Heart right ventricle (tissue), 16 donors: ENCODE measurements at regions not wholly inside any gene's neighbourhood (a gene's known extent, or its start where the extent isn't known, plus 50 kb on each side); places are given as distances from the start of the nearest gene placed in this dataset.

Source experiments
- ATAC-seq, 8 donors: fragments of 200-7000 bp; cut with Tn5 transposase; one replicate each; pipeline ENCODE4 v1.9.1; 2020; ENCODE audit warnings: mild to moderate bottlenecking in 8 of 8, moderate library complexity in 8 of 8, moderate number of reproducible peaks in 1 of 8
- DNase-seq, 2 donors: peaks; one replicate each; pipeline ENCODE4 v3.0.0-alpha.2; 2020
- H3K27ac ChIP-seq, 10 donors: fragments of 200-600 bp; sonication (generic) in 2 of 10; one replicate each; pipeline versions ENCODE4 v1.5.0 to v1.8.0; 2020 to 2022; ENCODE audit warnings: mild to moderate bottlenecking in 3 of 10
- H3K27me3 ChIP-seq, 7 donors: fragments of 200-600 bp; one replicate each; pipeline ENCODE4 v1.8.0; 2021 to 2022; ENCODE audit warnings: mild to moderate bottlenecking in 2 of 7
- H3K36me3 ChIP-seq, 9 donors: fragments of 200-600 bp; sonication (generic) in 1 of 9; one replicate each; pipeline versions ENCODE4 v1.5.0 to v1.8.0; 2020 to 2022; ENCODE audit warnings: mild to moderate bottlenecking in 2 of 9
- H3K4me1 ChIP-seq, 9 donors: fragments of 200-600 bp; sonication (generic) in 1 of 9; one replicate each; pipeline versions ENCODE4 v1.5.0 to v1.8.0; 2020 to 2022; ENCODE audit warnings: mild to moderate bottlenecking in 4 of 9
- H3K4me3 ChIP-seq, 10 donors: fragments of 200-600 bp; sonication (generic) in 2 of 10; one replicate each; pipeline versions ENCODE4 v1.5.0 to v1.8.0; 2020 to 2022; ENCODE audit warnings: mild to moderate bottlenecking in 7 of 10, moderate library complexity in 2 of 10
- H3K9me3 ChIP-seq, 11 donors: fragments of 200-600 bp in 10 of 11; sonication (generic) in 2 of 11; one replicate each; pipeline versions ENCODE4 v1.5.0 to v1.8.0; 2013 to 2022; ENCODE audit warnings: mild to moderate bottlenecking in 2 of 11, control low read depth in 1 of 11, moderate library complexity in 1 of 11
- WGBS, 2 donors: extraction: QIAGEN DNeasy Blood & Tissue Kit; methylation state at CpG; one replicate each; pipeline ENCODE4 v1.1.7; 2013; ENCODE audit warnings: inconsistent platforms in 1 of 2; 5-methylcytosine and 5-hydroxymethylcytosine counted together
- intact Hi-C, 10 donors: fragments of 100-400 bp; cut with DNase I; formaldehyde crosslinking; loops; one replicate each; pipeline versions ENCODE4 v1.11.1 to v1.14.2; 2022
- TF ChIP-seq, protein P1 (sequence below), 9 donors: fragments of 200-600 bp; sonication (generic) in 2 of 9; IDR thresholded peaks; one replicate each; pipeline versions ENCODE4 v1.5.0 to v1.8.0; 2021 to 2022; ENCODE audit warnings: antibody characterized with exemption in 9 of 9, mild to moderate bottlenecking in 5 of 9, moderate library complexity in 1 of 9
- donor health status: Arrhythmogenic right ventricular cardiomyopathy.
- donor health status: ischemic (EF 13 %, LVEDD 7.1; RV severe dilation, severe dysfunction).
- donor health status: healthy with polysubstance abuse.
- donor health status: DM: no; HTN: yes; CAD: no.
- donor health status: DM: no; HTN: no; CAD: no.
- donor health status: ischemic (EF 25% LVEDD 6.9; RV normal size, moderate dysfunction).
- donor health status: ischemic (EF 25% LVEDD 5.7; RV mildly dilated, moderate dysfunction).
- donor health status: healthy.
- donor health status: DM: yes; HTN: yes; CAD: no.
- donor health status: Ischemic cardiomyopathy.
- donor health status: ischemic (EF 35%, LVEDD 5.7; RV mildly dilated, moderate dysfunction).
- donor health status: nonischemic (EF 11% LVEDD 7.7; RV severe dilation, severe dysfunction).
- donor health status: DM: yes; HTN: yes; CAD: no.
- donor health status: PGD.
- donor health status: ischemic (EF 29% LVEDD 5.4; RV normal size, mild dysfunction).
- donor health status: nonischemic (EF 23%, LVEDD 6.1; RV moderate dilation, normal function).

GRCh38 chr12:114735011-114735410 is 51.0 kb upstream of the TBX3 start:
- Histone ChIP-seq H3K27me3 (peaks cover 18 to 54% (median 46%) of the 10 kb centered on the region in 7 donors), H3K4me3 (no peak overlapping the region), H3K9me3 (no peaks in the 10 kb centered on the region), H3K36me3 (no peaks in the 10 kb centered on the region), H3K27ac (no peak overlapping the region), H3K4me1 (peaks cover 0 to 11% (median 0%) of the 10 kb centered on the region in 9 donors)
- TF ChIP-seq, protein P1, sequence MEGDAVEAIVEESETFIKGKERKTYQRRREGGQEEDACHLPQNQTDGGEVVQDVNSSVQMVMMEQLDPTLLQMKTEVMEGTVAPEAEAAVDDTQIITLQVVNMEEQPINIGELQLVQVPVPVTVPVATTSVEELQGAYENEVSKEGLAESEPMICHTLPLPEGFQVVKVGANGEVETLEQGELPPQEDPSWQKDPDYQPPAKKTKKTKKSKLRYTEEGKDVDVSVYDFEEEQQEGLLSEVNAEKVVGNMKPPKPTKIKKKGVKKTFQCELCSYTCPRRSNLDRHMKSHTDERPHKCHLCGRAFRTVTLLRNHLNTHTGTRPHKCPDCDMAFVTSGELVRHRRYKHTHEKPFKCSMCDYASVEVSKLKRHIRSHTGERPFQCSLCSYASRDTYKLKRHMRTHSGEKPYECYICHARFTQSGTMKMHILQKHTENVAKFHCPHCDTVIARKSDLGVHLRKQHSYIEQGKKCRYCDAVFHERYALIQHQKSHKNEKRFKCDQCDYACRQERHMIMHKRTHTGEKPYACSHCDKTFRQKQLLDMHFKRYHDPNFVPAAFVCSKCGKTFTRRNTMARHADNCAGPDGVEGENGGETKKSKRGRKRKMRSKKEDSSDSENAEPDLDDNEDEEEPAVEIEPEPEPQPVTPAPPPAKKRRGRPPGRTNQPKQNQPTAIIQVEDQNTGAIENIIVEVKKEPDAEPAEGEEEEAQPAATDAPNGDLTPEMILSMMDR (IDR thresholded peaks at IDR 0.05), result no peak
- ATAC-seq, result no peak
- no peak for DNase-seq
- 37% methylated on average over 12 of the region's 12 CpGs for WGBS, 2 donors
- intact Hi-C loops, result no loop called here

GRCh38 chr12:114733919-114734318 is 49.9 kb upstream of the TBX3 start:
- intact Hi-C loops, result no loop called here
- no peak overlapping the region for H3K27ac ChIP-seq
- TF ChIP-seq, protein P1 (IDR thresholded peaks at IDR 0.05), result no peak
- peaks cover 0 to 11% (median 0%) of the 10 kb centered on the region in 9 donors for H3K4me1 ChIP-seq
- DNase-seq (no peak), ATAC-seq (no peak)
- no peaks in the 10 kb centered on the region for H3K36me3 ChIP-seq
- H3K27me3 ChIP-seq, result peaks cover 18 to 54% (median 46%) of the 10 kb centered on the region in 7 donors
- no peaks in the 10 kb centered on the region for H3K9me3 ChIP-seq
- WGBS, 2 donors, result 81 to 87% methylated on average over 9 of the region's 9 CpGs
- H3K4me3 ChIP-seq, result no peak overlapping the region
